Panc1 (cell line): ENCODE measurements at regions not wholly inside any gene's neighbourhood (a gene's known extent, or its start where the extent isn't known, plus 50 kb on each side); places are given as distances from the start of the nearest gene placed in this dataset.

Experiments used
- ATAC-seq: fragments of 200-7000 bp; cut with Tn5 transposase; 2 replicates; pipeline ENCODE4 v1.9.1; 2020; ENCODE audit warnings: mild to moderate bottlenecking, moderate library complexity
- BruUV-seq: library from RNA; stranded (reverse); fragments of 400-500 nt; replicated peaks from 2 replicates; lab custom pipeline; 2021; lab: Mats Ljungman, UMichigan
- CTCF ChIA-PET: fragments of 300-600 bp; sonication (Branson Sonifier 250); formaldehyde crosslinking; loops from one replicate; lab custom pipeline; 2022; ENCODE audit warnings: antibody characterized with exemption; lab: Charles Lee
- POLR2A ChIA-PET: fragments of 300-600 bp; sonication (Branson Sonifier 250); formaldehyde crosslinking; loops from one replicate; lab custom pipeline; 2022; ENCODE audit warnings: antibody characterized with exemption; lab: Charles Lee
- DNase-seq: peaks from one replicate; pipeline ENCODE4 v3.0.0-alpha.2; 2010; ENCODE audit warnings: low read depth, low spot score
- H3K27ac ChIP-seq: 2 replicates; pipeline ENCODE4 v1.5.1; 2011; ENCODE audit warnings: mild to moderate bottlenecking, low read length, inconsistent platforms
- H3K27me3 ChIP-seq: fragments of 200-500 bp; sonication (Bioruptor generic); 2 replicates; pipeline ENCODE4 v1.6.0; 2014; ENCODE audit warnings: low read length, inconsistent platforms; ENCODE audit not compliant: control insufficient read depth, insufficient read depth
- H3K36me3 ChIP-seq: fragments of 200-500 bp; sonication (Bioruptor generic); 2 replicates; pipeline ENCODE4 v1.5.1; 2014; ENCODE audit warnings: inconsistent platforms, mild to moderate bottlenecking, low read length, moderate library complexity; ENCODE audit not compliant: control insufficient read depth, insufficient read depth
- H3K4me1 ChIP-seq: 2 replicates; pipeline ENCODE4 v1.5.1; 2011; ENCODE audit warnings: inconsistent platforms, mild to moderate bottlenecking, low read length, moderate library complexity; ENCODE audit not compliant: control insufficient read depth, insufficient read depth
- H3K4me3 ChIP-seq, 2 experiments: 2 replicates each; pipeline ENCODE4 v1.5.1; 2011 to 2012; ENCODE audit warnings: low read depth in 2 of 2, low read length in 2 of 2, mild to moderate bottlenecking in 2 of 2, inconsistent platforms in 1 of 2, moderate library complexity in 1 of 2
- H3K9me3 ChIP-seq: fragments of 200-500 bp; sonication (Bioruptor generic); 2 replicates; pipeline ENCODE4 v1.5.1; 2014; ENCODE audit warnings: low read depth, mild to moderate bottlenecking, inconsistent platforms, low read length, moderate library complexity; ENCODE audit not compliant: control insufficient read depth, insufficient read depth
- POLR2AphosphoS5 ChIP-seq: IDR thresholded peaks from 2 replicates; pipeline ENCODE4 v1.6.1; 2012; ENCODE audit warnings: mild to moderate bottlenecking, low read depth, low read length, moderate library complexity
- SIN3A ChIP-seq: IDR thresholded peaks from 2 replicates; pipeline ENCODE4 v1.6.1; 2012; ENCODE audit warnings: low read depth, mild to moderate bottlenecking, low read length, moderate library complexity, borderline replicate concordance; ENCODE audit not compliant: insufficient read depth
- TCF7L2 ChIP-seq: IDR thresholded peaks from 2 replicates; pipeline ENCODE4 v1.6.1; 2011; ENCODE audit warnings: mild to moderate bottlenecking, low read depth, low read length, inconsistent platforms
- in situ Hi-C: cut with HindIII; loops from 2 replicates; pipeline ENCODE4 v1.10.0; 2016; ENCODE audit warnings: low sequenced_read_pairs, low pct_unique_long_range_greater_than_20kb
- intact Hi-C: fragments of 100-400 bp; cut with micrococcal nuclease; formaldehyde crosslinking; loops from one replicate; pipeline ENCODE4 v1.10.0; 2022; ENCODE audit not compliant: unreplicated experiment
- TF ChIP-seq, protein P1 (sequence below): fragments of 450-650 bp; IDR thresholded peaks from 2 replicates; pipeline ENCODE4 v1.5.1; 2017; ENCODE audit warnings: mild to moderate bottlenecking
- TF ChIP-seq, protein P2 (sequence below), 2 experiments: IDR thresholded peaks; 2 replicates each; pipeline ENCODE4 v1.6.1; 2011 to 2012; ENCODE audit warnings: low read depth in 2 of 2, control low read depth in 1 of 2, low read length in 1 of 2, mild to moderate bottlenecking in 1 of 2, moderate library complexity in 1 of 2; ENCODE audit not compliant: insufficient read depth in 1 of 2

DNA sequence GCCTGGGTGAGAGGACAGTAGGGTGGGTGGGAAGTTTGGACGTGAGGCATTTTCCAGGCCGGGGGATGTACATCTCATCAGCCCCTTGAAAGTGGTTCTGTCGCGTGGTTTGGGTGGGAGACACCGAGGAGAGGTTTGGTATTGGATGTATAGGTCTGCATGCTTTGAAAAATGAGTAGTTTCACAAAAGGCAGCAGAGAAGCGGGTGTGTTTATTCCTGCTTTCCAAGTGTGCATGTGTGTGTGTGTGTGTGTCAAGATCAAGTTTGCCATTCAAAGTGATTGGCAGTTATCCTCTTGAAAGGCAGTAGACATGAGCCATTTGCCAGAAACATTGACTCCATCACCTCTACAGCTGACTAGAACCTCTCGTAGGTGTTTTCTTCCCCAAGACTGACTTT, 423.1 kb upstream of the POU3F3 start:
- Histone ChIP-seq H3K27me3 (peaks cover 3% of the 10 kb centered on the region; the same call in 1 of the 2 replicates), H3K36me3 (no peaks in the 10 kb centered on the region), H3K9me3 (no peaks in the 10 kb centered on the region), H3K27ac (no peak overlapping the region), H3K4me3 (no peak overlapping the region), H3K4me1 (no peaks in the 10 kb centered on the region)
- DNase-seq = no peak
- in situ Hi-C loops (no loop called here), intact Hi-C loops (no loop called here)
- ATAC-seq = no peak
- no TSS peak for BruUV-seq
- TF ChIP-seq SIN3A = no peak
- TF ChIP-seq TCF7L2 = no peak
- TF ChIP-seq, protein P1, sequence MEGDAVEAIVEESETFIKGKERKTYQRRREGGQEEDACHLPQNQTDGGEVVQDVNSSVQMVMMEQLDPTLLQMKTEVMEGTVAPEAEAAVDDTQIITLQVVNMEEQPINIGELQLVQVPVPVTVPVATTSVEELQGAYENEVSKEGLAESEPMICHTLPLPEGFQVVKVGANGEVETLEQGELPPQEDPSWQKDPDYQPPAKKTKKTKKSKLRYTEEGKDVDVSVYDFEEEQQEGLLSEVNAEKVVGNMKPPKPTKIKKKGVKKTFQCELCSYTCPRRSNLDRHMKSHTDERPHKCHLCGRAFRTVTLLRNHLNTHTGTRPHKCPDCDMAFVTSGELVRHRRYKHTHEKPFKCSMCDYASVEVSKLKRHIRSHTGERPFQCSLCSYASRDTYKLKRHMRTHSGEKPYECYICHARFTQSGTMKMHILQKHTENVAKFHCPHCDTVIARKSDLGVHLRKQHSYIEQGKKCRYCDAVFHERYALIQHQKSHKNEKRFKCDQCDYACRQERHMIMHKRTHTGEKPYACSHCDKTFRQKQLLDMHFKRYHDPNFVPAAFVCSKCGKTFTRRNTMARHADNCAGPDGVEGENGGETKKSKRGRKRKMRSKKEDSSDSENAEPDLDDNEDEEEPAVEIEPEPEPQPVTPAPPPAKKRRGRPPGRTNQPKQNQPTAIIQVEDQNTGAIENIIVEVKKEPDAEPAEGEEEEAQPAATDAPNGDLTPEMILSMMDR = no peak
- no peak for TF ChIP-seq POLR2AphosphoS5
- TF ChIP-seq, protein P2, sequence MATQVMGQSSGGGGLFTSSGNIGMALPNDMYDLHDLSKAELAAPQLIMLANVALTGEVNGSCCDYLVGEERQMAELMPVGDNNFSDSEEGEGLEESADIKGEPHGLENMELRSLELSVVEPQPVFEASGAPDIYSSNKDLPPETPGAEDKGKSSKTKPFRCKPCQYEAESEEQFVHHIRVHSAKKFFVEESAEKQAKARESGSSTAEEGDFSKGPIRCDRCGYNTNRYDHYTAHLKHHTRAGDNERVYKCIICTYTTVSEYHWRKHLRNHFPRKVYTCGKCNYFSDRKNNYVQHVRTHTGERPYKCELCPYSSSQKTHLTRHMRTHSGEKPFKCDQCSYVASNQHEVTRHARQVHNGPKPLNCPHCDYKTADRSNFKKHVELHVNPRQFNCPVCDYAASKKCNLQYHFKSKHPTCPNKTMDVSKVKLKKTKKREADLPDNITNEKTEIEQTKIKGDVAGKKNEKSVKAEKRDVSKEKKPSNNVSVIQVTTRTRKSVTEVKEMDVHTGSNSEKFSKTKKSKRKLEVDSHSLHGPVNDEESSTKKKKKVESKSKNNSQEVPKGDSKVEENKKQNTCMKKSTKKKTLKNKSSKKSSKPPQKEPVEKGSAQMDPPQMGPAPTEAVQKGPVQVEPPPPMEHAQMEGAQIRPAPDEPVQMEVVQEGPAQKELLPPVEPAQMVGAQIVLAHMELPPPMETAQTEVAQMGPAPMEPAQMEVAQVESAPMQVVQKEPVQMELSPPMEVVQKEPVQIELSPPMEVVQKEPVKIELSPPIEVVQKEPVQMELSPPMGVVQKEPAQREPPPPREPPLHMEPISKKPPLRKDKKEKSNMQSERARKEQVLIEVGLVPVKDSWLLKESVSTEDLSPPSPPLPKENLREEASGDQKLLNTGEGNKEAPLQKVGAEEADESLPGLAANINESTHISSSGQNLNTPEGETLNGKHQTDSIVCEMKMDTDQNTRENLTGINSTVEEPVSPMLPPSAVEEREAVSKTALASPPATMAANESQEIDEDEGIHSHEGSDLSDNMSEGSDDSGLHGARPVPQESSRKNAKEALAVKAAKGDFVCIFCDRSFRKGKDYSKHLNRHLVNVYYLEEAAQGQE (IDR thresholded peaks at IDR 0.05; ENCODE audit: insufficient read depth in 1 of 2, low read depth in 2 of 2, low read length in 1 of 2) = no peak
- ChIA-PET CTCF (interaction anchor here (0.6 kb wide), 1 partner anchor 423 kb away, joined by 3 read pairs; no protein-coding TSS in a partner anchor), POLR2A (no interaction called here)

DNA sequence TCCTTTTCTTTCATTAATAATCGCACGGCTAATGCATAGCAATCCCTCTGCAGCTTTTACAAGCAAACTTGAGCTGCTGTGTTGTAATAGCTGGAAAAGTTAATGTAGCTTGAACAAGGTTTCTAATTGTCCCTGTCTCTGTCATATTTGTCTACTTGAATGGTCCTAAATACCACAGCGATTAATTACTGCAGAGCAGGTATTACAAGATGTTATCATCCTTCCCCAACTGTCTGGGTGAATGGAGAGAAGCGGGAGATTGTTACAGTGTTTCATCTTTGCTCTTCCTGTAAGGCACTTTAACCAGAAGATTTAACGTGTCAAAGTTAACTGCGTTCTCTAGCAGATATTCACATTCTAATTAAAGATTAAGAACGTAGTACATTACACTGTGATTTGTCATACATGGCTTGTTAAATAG, 422.2 kb upstream of the POU3F3 start:
- ChIA-PET CTCF (no interaction called here), POLR2A (no interaction called here)
- H3K9me3 ChIP-seq = no peaks in the 10 kb centered on the region
- no peak overlapping the region for H3K27ac ChIP-seq
- ATAC-seq (no peak), DNase-seq (no peak)
- H3K27me3 ChIP-seq = peaks cover 3% of the 10 kb centered on the region; the same call in 1 of the 2 replicates
- in situ Hi-C loops = no loop called here
- no peaks in the 10 kb centered on the region for H3K36me3 ChIP-seq
- TF ChIP-seq, protein P1 = no peak
- no peak for TF ChIP-seq TCF7L2
- TF ChIP-seq, protein P2 (IDR thresholded peaks at IDR 0.05; ENCODE audit: insufficient read depth in 1 of 2, low read depth in 2 of 2, low read length in 1 of 2) = no peak
- no peak for TF ChIP-seq POLR2AphosphoS5
- no peak for TF ChIP-seq SIN3A
- H3K4me3 ChIP-seq = no peak overlapping the region
- BruUV-seq = no TSS peak
- intact Hi-C loops = no loop called here
- H3K4me1 ChIP-seq = no peaks in the 10 kb centered on the region
